SK-N-SH (cell line): ENCODE measurements at regions not wholly inside any gene's neighbourhood (a gene's known extent, or its start where the extent isn't known, plus 50 kb on each side); places are given as distances from the start of the nearest gene placed in this dataset.

ENCODE experiments used
- CTCF ChIA-PET: fragments of 300-600, 350-600 bp; formaldehyde crosslinking; extraction: SDS; loops from one replicate; lab custom pipeline; 2021; lab: Yijun Ruan, JAX
- POLR2A ChIA-PET: fragments of 350-600 bp; sonication (Branson Sonifier 250); formaldehyde crosslinking; extraction: SDS; loops from one replicate; lab custom pipeline; 2020; ENCODE audit warnings: antibody characterized with exemption, inconsistent platforms; lab: Yijun Ruan, JAX
- DNase-seq: peaks from one replicate; pipeline ENCODE4 v3.0.0; 2012
- H2AFZ ChIP-seq: fragments of 200-600 bp; sonication (generic); 2 replicates; pipeline ENCODE4 v1.8.1; 2016; ENCODE audit warnings: antibody characterized with exemption, mild to moderate bottlenecking, low read depth
- H3F3A ChIP-seq: fragments of 200-600 bp; sonication (generic); replicated peaks from 2 replicates; pipeline ENCODE3; 2016; ENCODE audit warnings: antibody characterized with exemption, mild to moderate bottlenecking; ENCODE audit not compliant: insufficient read depth
- H3K27ac ChIP-seq, 2 experiments: fragments of 200-500 bp in 1 of 2; fragments of 200-600 bp in 1 of 2; sonication (Bioruptor generic) in 1 of 2; sonication (generic), shearing (Covaris generic) in 1 of 2; 2 replicates each; pipeline versions ENCODE4 v1.5.1 to v1.6.1; 2014 to 2016; ENCODE audit warnings: low read depth in 2 of 2, inconsistent platforms in 1 of 2, low read length in 1 of 2, mild to moderate bottlenecking in 1 of 2, mixed read lengths in 1 of 2
- H3K27me3 ChIP-seq: fragments of 200-600 bp; sonication (generic), shearing (Covaris generic); 2 replicates; pipeline ENCODE4 v1.6.1; 2016; ENCODE audit warnings: mixed run types; ENCODE audit not compliant: insufficient read depth
- H3K36me3 ChIP-seq, 2 experiments: fragments of 200-500 bp in 1 of 2; fragments of 200-600 bp in 1 of 2; sonication (Bioruptor generic) in 1 of 2; sonication (generic) in 1 of 2; replicated peaks in 1 of 2; 2 replicates each; pipeline versions ENCODE3 to v1.5.1; 2014 to 2016; ENCODE audit warnings: low read length in 1 of 2, mild to moderate bottlenecking in 1 of 2; ENCODE audit not compliant: insufficient read depth in 2 of 2, control insufficient read depth in 1 of 2
- H3K4me1 ChIP-seq, 2 experiments: fragments of 200-500 bp in 1 of 2; fragments of 200-600 bp in 1 of 2; sonication (Bioruptor generic) in 1 of 2; sonication (generic), shearing (Covaris generic) in 1 of 2; 2 replicates each; pipeline versions ENCODE4 v1.5.1 to v1.6.1; 2014 to 2016; ENCODE audit warnings: low read depth in 1 of 2, low read length in 1 of 2, mixed run types in 1 of 2; ENCODE audit not compliant: insufficient read depth in 2 of 2, control insufficient read depth in 1 of 2
- H3K4me2 ChIP-seq: fragments of 200-600 bp; sonication (generic), shearing (Covaris generic); 2 replicates; pipeline ENCODE4 v1.6.1; 2017; ENCODE audit warnings: mixed run types
- H3K4me3 ChIP-seq, 2 experiments: fragments of 200-500 bp in 1 of 2; fragments of 200-600 bp in 1 of 2; sonication (Bioruptor generic) in 1 of 2; sonication (generic), shearing (Covaris generic) in 1 of 2; 2 replicates each; pipeline versions ENCODE4 v1.5.1 to v1.8.1; 2014 to 2016; ENCODE audit warnings: low read depth in 2 of 2, inconsistent platforms in 1 of 2, low read length in 1 of 2, mild to moderate bottlenecking in 1 of 2, mixed read lengths in 1 of 2, moderate library complexity in 1 of 2
- H3K79me2 ChIP-seq: fragments of 200-600 bp; sonication (generic); 2 replicates; pipeline ENCODE4 v1.8.1; 2017; ENCODE audit warnings: mild to moderate bottlenecking; ENCODE audit not compliant: insufficient read depth
- H3K9ac ChIP-seq: fragments of 200-600 bp; sonication (generic); 2 replicates; pipeline ENCODE4 v1.6.1; 2017; ENCODE audit warnings: mixed run types
- H3K9me2 ChIP-seq: fragments of 200-600 bp; sonication (generic); 2 replicates; pipeline ENCODE4 v1.6.1; 2017; ENCODE audit warnings: mixed run types
- H3K9me3 ChIP-seq: fragments of 200-600 bp; sonication (generic); 2 replicates; pipeline ENCODE4 v1.6.1; 2017; ENCODE audit warnings: mixed run types, mild to moderate bottlenecking, moderate library complexity
- H4K20me1 ChIP-seq: fragments of 200-600 bp; sonication (generic); 2 replicates; pipeline ENCODE4 v1.6.1; 2017; ENCODE audit warnings: mild to moderate bottlenecking, mixed run types; ENCODE audit not compliant: insufficient read depth
- CTCF ChIP-seq: fragments of 200-600 bp; sonication (generic); IDR thresholded peaks from 2 replicates; pipeline ENCODE4 v1.6.1; 2017; ENCODE audit warnings: antibody characterized with exemption, mild to moderate bottlenecking, moderate library complexity
- EP300 ChIP-seq, 2 experiments: IDR thresholded peaks; 2 replicates each; pipeline versions ENCODE4 v1.4.0 to v1.6.1; 2012; ENCODE audit warnings: borderline replicate concordance in 1 of 2, low read depth in 1 of 2, low read length in 1 of 2
- FOSL2 ChIP-seq: IDR thresholded peaks from 2 replicates; pipeline ENCODE4 v1.4.0; 2012; ENCODE audit warnings: low read depth, mild to moderate bottlenecking, moderate library complexity, borderline replicate concordance
- FOXJ3 ChIP-seq: sonication (generic); formaldehyde crosslinking; IDR thresholded peaks from 2 replicates; pipeline ENCODE4 v1.5.1; 2020; ENCODE audit warnings: mild to moderate bottlenecking, missing genetic modification reagents
- FOXM1 ChIP-seq: IDR thresholded peaks from 2 replicates; pipeline ENCODE4 v1.4.0; 2012; ENCODE audit warnings: low read depth, mild to moderate bottlenecking
- GABPA ChIP-seq: IDR thresholded peaks from 2 replicates; pipeline ENCODE4 v1.4.0; 2012; ENCODE audit warnings: low read depth, mild to moderate bottlenecking
- GATA2 ChIP-seq: sonication (generic); formaldehyde crosslinking; IDR thresholded peaks from 2 replicates; pipeline ENCODE4 v1.5.0; 2020; ENCODE audit warnings: mild to moderate bottlenecking, missing genetic modification reagents
- MAX ChIP-seq: IDR thresholded peaks from 2 replicates; pipeline ENCODE4 v1.4.0; 2012; ENCODE audit warnings: low read depth
- PBX3 ChIP-seq: IDR thresholded peaks from 2 replicates; pipeline ENCODE4; 2012
- POLR2AphosphoS5 ChIP-seq: IDR thresholded peaks from 2 replicates; pipeline ENCODE4 v1.6.1; 2012; ENCODE audit warnings: low read depth, low read length
- RAD21 ChIP-seq: IDR thresholded peaks from 2 replicates; pipeline ENCODE4 v1.6.1; 2012; ENCODE audit warnings: mild to moderate bottlenecking, low read length
- RCOR1 ChIP-seq: fragments of 150-350 bp; IDR thresholded peaks from 2 replicates; pipeline ENCODE4 v1.6.1; 2017; ENCODE audit warnings: antibody characterized with exemption, low read length
- RXRA ChIP-seq: IDR thresholded peaks from 2 replicates; pipeline ENCODE4 v1.4.0; 2012; ENCODE audit warnings: low read depth, mild to moderate bottlenecking, borderline replicate concordance
- SMC3 ChIP-seq: IDR thresholded peaks from 2 replicates; pipeline ENCODE4 v1.6.1; 2012; ENCODE audit warnings: low read depth, low read length, improper control_type of control experiment
- TCF12 ChIP-seq: IDR thresholded peaks from 2 replicates; pipeline ENCODE4 v1.4.0; 2012
- USF1 ChIP-seq: IDR thresholded peaks from 2 replicates; pipeline ENCODE4 v1.4.0; 2012; ENCODE audit warnings: low read depth, borderline replicate concordance
- USF2 ChIP-seq: fragments of 150-350 bp; IDR thresholded peaks from 2 replicates; pipeline ENCODE4 v1.6.1; 2017; ENCODE audit warnings: antibody characterized with exemption, low read length, low read depth, borderline replicate concordance
- YY1 ChIP-seq: IDR thresholded peaks from 2 replicates; pipeline ENCODE4 v1.4.0; 2012; ENCODE audit warnings: low read depth, mild to moderate bottlenecking
- WGBS: methylation state at CpG from one replicate; pipeline ENCODE4 v1.1.6; 2017; ENCODE audit warnings: low lambda C conversion rate; 5-methylcytosine and 5-hydroxymethylcytosine counted together

- TF ChIP-seq MAX (no peak), FOXM1 (no peak), FOXJ3 (CRISPR knock-in tag) (no peak), POLR2AphosphoS5 (no peak)
- TF ChIP-seq, all 33 proteins: peak for 0
- no peak overlapping the region for H3K4me2 ChIP-seq
- H2AFZ ChIP-seq, result no peak overlapping the region
- DNase-seq, result no peak
- no peaks in the 10 kb centered on the region for H3K9me3 ChIP-seq
- CTCF ChIA-PET, result no interaction called here
- H3F3A ChIP-seq, result no peaks in the 10 kb centered on the region
- H3K27me3 ChIP-seq, result no peaks in the 10 kb centered on the region
- no peaks in the 10 kb centered on the region; a peak in 1 of 4 replicates for H3K4me1 ChIP-seq
- no peaks in the 10 kb centered on the region for H3K36me3 ChIP-seq
- H3K79me2 ChIP-seq, result no peaks in the 10 kb centered on the region
- no peaks in the 10 kb centered on the region for H4K20me1 ChIP-seq
- 73% methylated on average over 14 of the region's 17 CpGs for WGBS
- no peaks in the 10 kb centered on the region for H3K9me2 ChIP-seq
- H3K9ac ChIP-seq, result no peak overlapping the region
- POLR2A ChIA-PET, result no interaction called here
- H3K27ac ChIP-seq, result no peak overlapping the region
- no peak overlapping the region for H3K4me3 ChIP-seq
These were observed 63.2 kb upstream of the ZNF354A start for GRCh38 chr5:178793696-178794095.

- no peaks in the 10 kb centered on the region for H3K9me2 ChIP-seq
- TF ChIP-seq RAD21, result peak; percentile 56; the same call in 1 of the 2 replicates
- TF ChIP-seq YY1, result no peak
- TF ChIP-seq SMC3, result peak; percentile 25; the same call in 1 of the 2 replicates
- TF ChIP-seq RXRA, result no peak
- ChIA-PET POLR2A (no interaction called here), CTCF (no interaction called here)
- no peaks in the 10 kb centered on the region for H3F3A ChIP-seq
- no peaks in the 10 kb centered on the region; a peak in 1 of 4 replicates for H3K4me1 ChIP-seq
- H3K79me2 ChIP-seq, result no peaks in the 10 kb centered on the region
- no peak overlapping the region for H3K27ac ChIP-seq
- no peaks in the 10 kb centered on the region for H4K20me1 ChIP-seq
- no peak overlapping the region for H3K4me2 ChIP-seq
- no peaks in the 10 kb centered on the region for H3K9me3 ChIP-seq
- no peaks in the 10 kb centered on the region for H3K27me3 ChIP-seq
- H3K4me3 ChIP-seq, result no peak overlapping the region
- H2AFZ ChIP-seq, result no peak overlapping the region
- WGBS, result 45% methylated on average over 11 of the region's 12 CpGs
- no peak overlapping the region for H3K9ac ChIP-seq
- DNase-seq, result peak; percentile 71
- no peaks in the 10 kb centered on the region for H3K36me3 ChIP-seq
These were observed 62.7 kb upstream of the ZNF354A start for GRCh38 chr5:178793151-178793550.

GRCh38 chr5:178791976-178792375 lies 61.5 kb upstream of the ZNF354A start:
- H3F3A ChIP-seq, result no peaks in the 10 kb centered on the region
- no peak overlapping the region for H3K4me3 ChIP-seq
- CTCF ChIA-PET, result no interaction called here
- no peak overlapping the region for H2AFZ ChIP-seq
- TF ChIP-seq RAD21 (no peak), FOSL2 (no peak), TCF12 (no peak), GATA2 (CRISPR knock-in tag) (no peak), YY1 (no peak), MAX (no peak), USF1 (no peak), RCOR1 (no peak), EP300 (IDR thresholded peaks at IDR 0.05; ENCODE audit: borderline replicate concordance in 1 of 2, low read depth in 1 of 2, low read length in 1 of 2) (no peak), CTCF (no peak), GABPA (no peak), USF2 (no peak), RXRA (no peak), PBX3 (no peak)
- H3K36me3 ChIP-seq, result no peaks in the 10 kb centered on the region
- POLR2A ChIA-PET, result no interaction called here
- no peaks in the 10 kb centered on the region; a peak in 1 of 4 replicates for H3K4me1 ChIP-seq
- no peaks in the 10 kb centered on the region for H3K9me2 ChIP-seq
- no peaks in the 10 kb centered on the region for H4K20me1 ChIP-seq
- no peak overlapping the region for H3K4me2 ChIP-seq
- no peaks in the 10 kb centered on the region for H3K27me3 ChIP-seq
- DNase-seq, result no peak
- H3K27ac ChIP-seq, result no peak overlapping the region
- no peak overlapping the region for H3K9ac ChIP-seq
- H3K79me2 ChIP-seq, result no peaks in the 10 kb centered on the region
- WGBS, result 16% methylated on average over 3 of the region's 6 CpGs
- H3K9me3 ChIP-seq, result no peaks in the 10 kb centered on the region
